Neural progenitor cell (in vitro differentiated cells): ENCODE measurements at regions not wholly inside any gene's neighbourhood (a gene's known extent, or its start where the extent isn't known, plus 50 kb on each side); places are given as distances from the start of the nearest gene placed in this dataset.

Source experiments
- EZH2phosphoT487 ChIP-seq: fragments of 200-600 bp; sonication (generic); IDR thresholded peaks from 2 replicates; pipeline ENCODE4 v1.6.1; 2017; ENCODE audit warnings: antibody characterized with exemption
- TF ChIP-seq, protein P1 (sequence below): fragments of 200-600 bp; sonication (generic); IDR thresholded peaks from 2 replicates; pipeline ENCODE4 v1.5.1; 2017; ENCODE audit warnings: antibody characterized with exemption, mild to moderate bottlenecking

- TF ChIP-seq, protein P1, sequence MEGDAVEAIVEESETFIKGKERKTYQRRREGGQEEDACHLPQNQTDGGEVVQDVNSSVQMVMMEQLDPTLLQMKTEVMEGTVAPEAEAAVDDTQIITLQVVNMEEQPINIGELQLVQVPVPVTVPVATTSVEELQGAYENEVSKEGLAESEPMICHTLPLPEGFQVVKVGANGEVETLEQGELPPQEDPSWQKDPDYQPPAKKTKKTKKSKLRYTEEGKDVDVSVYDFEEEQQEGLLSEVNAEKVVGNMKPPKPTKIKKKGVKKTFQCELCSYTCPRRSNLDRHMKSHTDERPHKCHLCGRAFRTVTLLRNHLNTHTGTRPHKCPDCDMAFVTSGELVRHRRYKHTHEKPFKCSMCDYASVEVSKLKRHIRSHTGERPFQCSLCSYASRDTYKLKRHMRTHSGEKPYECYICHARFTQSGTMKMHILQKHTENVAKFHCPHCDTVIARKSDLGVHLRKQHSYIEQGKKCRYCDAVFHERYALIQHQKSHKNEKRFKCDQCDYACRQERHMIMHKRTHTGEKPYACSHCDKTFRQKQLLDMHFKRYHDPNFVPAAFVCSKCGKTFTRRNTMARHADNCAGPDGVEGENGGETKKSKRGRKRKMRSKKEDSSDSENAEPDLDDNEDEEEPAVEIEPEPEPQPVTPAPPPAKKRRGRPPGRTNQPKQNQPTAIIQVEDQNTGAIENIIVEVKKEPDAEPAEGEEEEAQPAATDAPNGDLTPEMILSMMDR = no peak
- no peak for TF ChIP-seq EZH2phosphoT487
These were observed 56.6 kb upstream of the ABCA1 start for GRCh38 chr9:104984542-104984941.
